ENCODE measurements at regions not wholly inside any gene's neighbourhood (a gene's known extent, or its start where the extent isn't known, plus 50 kb on each side); places are given as distances from the start of the nearest gene placed in this dataset.

GRCh38 chr2:188701836-188702235 is 272.3 kb upstream of the COL3A1 start:
- no peak for ATAC-seq (ENCODE audit: poor library complexity)
- DNase-seq = no peak
- intact Hi-C loops (cut with DNase I) = no loop called here

DNA sequence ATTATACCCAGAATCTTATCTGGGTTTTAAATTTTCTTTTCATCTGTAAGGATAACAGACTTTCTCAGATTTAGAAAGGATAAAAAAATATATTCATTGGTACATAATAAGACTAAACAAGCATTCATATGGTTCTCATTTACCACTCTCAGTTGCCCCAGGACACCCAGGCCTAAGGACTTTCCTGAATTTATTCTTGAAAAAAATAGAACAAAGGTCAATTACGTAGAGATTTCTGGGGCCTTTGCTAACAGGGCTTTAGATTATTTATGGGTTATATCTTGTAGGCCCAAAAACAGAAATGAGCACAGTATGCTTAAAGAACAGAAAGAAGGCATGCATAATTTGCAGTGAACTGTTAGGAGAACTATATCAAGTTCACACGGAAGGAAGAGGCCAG is 269.0 kb upstream of the COL3A1 start:
- DNase-seq (no peak), ATAC-seq (ENCODE audit: poor library complexity) (no peak)
- intact Hi-C loops (cut with DNase I) = no loop called here

DNA sequence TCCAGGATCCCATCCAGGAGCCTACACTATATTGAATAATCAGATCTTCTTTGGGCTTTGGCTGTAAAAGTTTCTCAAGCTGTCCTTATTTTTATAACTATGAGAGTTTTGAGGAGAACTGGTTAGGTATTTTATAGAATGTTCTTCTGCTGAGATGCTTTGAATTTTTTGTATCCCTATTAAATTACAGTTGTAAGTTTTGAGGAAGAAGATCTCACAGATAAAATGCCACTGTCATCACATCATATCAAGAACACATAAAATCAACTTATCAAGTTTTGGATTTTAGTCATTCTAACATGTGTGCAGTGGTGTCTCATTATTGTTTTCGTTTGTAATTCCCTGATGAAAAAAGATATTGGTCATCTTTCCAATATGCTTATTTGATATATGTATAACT is 260.2 kb upstream of the COL3A1 start:
- intact Hi-C loops (cut with DNase I) = no loop called here
- ATAC-seq (ENCODE audit: poor library complexity) (no peak), DNase-seq (no peak)

GRCh38 chr2:188720811-188721605 is 253.2 kb upstream of the COL3A1 start:
- no peak for DNase-seq
- intact Hi-C loops (cut with DNase I) = no loop called here
- no peak for ATAC-seq (ENCODE audit: poor library complexity)

- ATAC-seq (ENCODE audit: poor library complexity) (no peak), DNase-seq (no peak)
- intact Hi-C loops (cut with DNase I) = no loop called here
Measured at GRCh38 chr2:188721784-188722183, 252.4 kb upstream of the COL3A1 start.

GRCh38 chr2:188725746-188726360 is 248.3 kb upstream of the COL3A1 start:
- DNase-seq (no peak), ATAC-seq (ENCODE audit: poor library complexity) (no peak)
- intact Hi-C loops (cut with DNase I) = no loop called here

DNA sequence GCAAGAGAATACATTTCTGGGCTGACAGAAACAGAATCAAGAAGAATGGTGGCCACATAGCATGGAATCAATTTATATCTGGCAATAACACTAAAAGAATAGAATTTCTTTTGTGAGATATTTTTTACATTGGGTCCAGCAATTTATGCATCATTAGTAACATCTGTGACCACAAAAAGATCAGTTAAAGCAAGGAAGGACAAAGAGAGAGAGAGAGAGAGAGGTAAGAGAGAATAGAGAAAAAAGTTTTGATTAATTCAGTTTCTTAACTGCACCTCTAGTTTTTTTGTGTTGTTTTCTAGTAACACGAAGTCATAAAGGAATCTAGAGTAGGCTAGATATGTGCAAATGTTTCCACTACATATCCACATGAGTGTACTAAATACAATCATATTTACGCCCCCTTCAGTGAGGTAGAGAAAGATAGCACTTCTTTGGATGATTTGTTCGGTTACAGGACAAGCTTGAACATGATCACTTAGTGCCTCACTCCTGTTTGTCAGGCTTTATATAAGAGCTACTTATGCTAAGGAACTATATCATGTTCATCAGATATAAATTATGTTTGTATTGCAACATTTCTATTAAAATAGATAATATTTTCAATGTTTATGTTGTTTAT is 247.4 kb upstream of the COL3A1 start:
- ATAC-seq (ENCODE audit: poor library complexity) (no peak), DNase-seq (no peak)
- intact Hi-C loops (cut with DNase I) = no loop called here

GRCh38 chr2:188727846-188728245 is 246.3 kb upstream of the COL3A1 start:
- no peak for ATAC-seq (ENCODE audit: poor library complexity)
- intact Hi-C loops (cut with DNase I) = no loop called here

DNA sequence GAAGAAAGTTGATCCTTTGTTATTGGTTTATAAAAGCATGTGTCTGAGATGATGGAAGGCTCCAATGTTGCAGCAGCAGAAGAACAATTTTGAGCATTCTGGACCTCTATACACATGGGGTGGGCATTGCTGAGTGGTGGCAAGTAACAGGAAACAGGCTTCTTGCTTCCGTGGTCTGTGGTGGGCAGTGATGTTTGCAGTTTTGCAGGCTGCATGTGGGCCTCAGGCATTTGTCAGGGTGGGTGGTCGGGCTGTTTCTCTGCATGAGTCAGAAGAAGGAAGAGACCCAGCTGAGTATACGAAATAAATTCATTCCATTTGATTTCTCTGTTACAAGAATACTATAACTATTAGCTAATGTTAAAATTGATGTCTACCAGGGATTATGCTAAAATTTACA is 239.5 kb upstream of the COL3A1 start:
- ATAC-seq (ENCODE audit: poor library complexity) = no peak
- intact Hi-C loops (cut with DNase I) = no loop called here

More at GRCh38 chr2:188727846-188728245, 246.3 kb upstream of the COL3A1 start:
- no peak for DNase-seq

DNA sequence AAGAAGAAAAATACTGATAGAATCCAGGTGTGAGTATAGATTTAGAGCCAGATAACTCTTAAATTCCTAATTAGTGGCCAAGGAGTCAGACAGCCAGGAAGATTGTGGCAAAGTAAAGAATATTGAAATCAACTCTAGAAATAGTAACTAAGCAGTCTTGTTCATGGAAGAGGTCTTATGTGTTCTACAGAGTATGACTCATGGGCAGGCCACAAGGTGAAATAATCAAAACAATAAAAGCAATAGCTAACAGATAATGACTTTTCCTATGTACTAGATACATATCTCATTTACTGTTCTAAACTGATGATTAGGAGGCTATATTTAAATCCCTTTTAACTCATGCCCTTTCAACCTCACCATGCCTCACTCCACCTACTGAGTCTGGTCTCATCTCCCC is 227.4 kb upstream of the COL3A1 start:
- intact Hi-C loops (cut with DNase I) = no loop called here
- DNase-seq (no peak), ATAC-seq (ENCODE audit: poor library complexity) (no peak)

More for the DNA sequence above, 239.5 kb upstream of the COL3A1 start:
- no peak for DNase-seq

- intact Hi-C loops (cut with DNase I) = no loop called here
- ATAC-seq (ENCODE audit: poor library complexity) = no peak
Measured at GRCh38 chr2:188751816-188752215, 222.4 kb upstream of the COL3A1 start.

DNA sequence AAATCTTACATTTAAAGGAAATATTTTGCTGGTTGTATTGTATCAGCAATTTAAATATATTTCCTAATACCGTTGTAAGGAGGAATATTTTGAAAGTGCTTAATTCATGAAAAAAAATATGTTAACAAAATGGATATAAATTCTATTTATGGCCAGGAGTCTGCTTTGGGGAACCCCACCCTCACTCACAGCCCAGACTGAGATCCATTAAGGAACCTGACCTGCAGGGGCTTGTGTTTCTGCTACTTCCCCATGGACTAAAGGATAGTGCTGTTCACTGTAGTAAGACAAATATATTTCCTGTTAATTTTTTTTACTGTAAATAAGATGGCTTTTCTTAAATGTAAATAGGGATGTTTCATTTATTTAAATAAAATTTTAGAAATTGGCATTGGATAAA is 221.9 kb upstream of the COL3A1 start:
- ATAC-seq (ENCODE audit: poor library complexity) (no peak), DNase-seq (no peak)
- intact Hi-C loops (cut with DNase I) = no loop called here

More at GRCh38 chr2:188751816-188752215, 222.4 kb upstream of the COL3A1 start:
- DNase-seq = no peak

- no peak for ATAC-seq (ENCODE audit: poor library complexity)
- intact Hi-C loops (cut with DNase I) = no loop called here
- DNase-seq = no peak
Measured at GRCh38 chr2:188762151-188762550, 212.0 kb upstream of the COL3A1 start.

- no peak for DNase-seq
- intact Hi-C loops (cut with DNase I) = no loop called here
- ATAC-seq (ENCODE audit: poor library complexity) = no peak
Measured at GRCh38 chr2:188765522-188766470, 208.4 kb upstream of the COL3A1 start.

DNA sequence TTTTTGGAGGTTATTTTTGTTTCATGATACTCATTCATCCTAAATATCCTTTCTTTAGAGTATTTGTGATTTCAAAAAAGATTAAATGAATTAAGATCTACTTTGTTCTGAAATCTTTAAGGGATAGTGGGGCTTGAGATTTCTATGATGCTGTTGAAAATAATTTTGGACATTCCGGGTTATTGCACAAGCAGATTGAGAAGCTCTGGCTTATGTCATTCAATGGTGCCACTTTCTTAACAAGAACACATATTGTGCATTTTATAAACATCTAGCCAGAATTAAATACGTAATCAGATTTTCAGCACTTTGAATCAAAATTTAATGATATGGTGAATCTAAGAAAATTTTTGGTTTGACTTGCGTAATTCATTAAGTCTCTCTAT is 207.7 kb upstream of the COL3A1 start:
- ATAC-seq (ENCODE audit: poor library complexity) (no peak), DNase-seq (no peak)
- intact Hi-C loops (cut with DNase I) = no loop called here

DNA sequence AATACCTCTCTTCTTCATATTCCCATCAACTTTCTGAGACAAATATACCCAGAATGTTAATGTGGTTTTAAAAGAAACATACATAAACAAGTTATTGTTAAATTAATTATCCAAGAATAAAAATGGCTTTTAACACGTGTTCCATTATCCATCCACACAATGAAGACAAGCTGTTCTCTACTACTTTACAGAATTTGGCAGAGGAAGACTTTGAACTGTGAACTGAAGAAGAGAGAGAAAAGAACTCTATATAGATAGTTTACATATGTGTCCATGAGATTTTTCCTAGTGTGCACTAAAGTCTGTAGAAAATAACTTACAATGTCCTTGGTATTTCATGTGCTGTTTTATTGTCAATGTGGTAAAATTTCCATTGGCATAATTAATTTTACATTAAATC is 207.0 kb upstream of the COL3A1 start:
- DNase-seq (no peak), ATAC-seq (ENCODE audit: poor library complexity) (no peak)
- intact Hi-C loops (cut with DNase I) = no loop called here

GRCh38 chr2:188770296-188770695 is 203.9 kb upstream of the COL3A1 start:
- no peak for ATAC-seq (ENCODE audit: poor library complexity)
- no peak for DNase-seq
- intact Hi-C loops (cut with DNase I) = no loop called here

GRCh38 chr2:188773075-188773474 is 201.1 kb upstream of the COL3A1 start:
- ATAC-seq (ENCODE audit: poor library complexity) (no peak), DNase-seq (no peak)
- intact Hi-C loops (cut with DNase I) = no loop called here

DNA sequence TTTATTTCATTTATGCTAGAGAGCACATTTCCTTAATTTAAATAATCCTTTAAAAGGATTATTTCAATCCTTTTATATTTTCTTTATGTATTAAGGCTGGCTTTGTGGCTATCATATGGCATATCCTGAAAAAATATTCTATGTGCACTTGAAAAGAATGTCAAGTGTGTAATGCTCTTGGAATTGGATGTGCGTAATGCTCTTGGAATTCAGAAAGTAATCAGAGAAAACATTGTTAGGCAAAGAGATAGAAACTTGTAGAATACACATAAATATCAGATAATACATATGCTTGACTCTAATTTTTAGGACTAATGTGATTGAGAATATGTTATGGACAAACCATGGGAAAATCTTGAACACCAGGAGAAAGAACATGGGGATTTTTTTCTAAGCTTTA is 197.5 kb upstream of the COL3A1 start:
- intact Hi-C loops (cut with DNase I) = no loop called here
- DNase-seq = no peak
- no peak for ATAC-seq (ENCODE audit: poor library complexity)

All from Right ventricle myocardium superior (tissue), 1 donor.